Peyer's patch (tissue), 4 donors: ENCODE measurements at regions not wholly inside any gene's neighbourhood (a gene's known extent, or its start where the extent isn't known, plus 50 kb on each side); places are given as distances from the start of the nearest gene placed in this dataset.

Experiments
- CTCF ChIP-seq, 6 experiments: fragments of 450-650 bp in 4 of 6; fragments of 200-600 bp in 2 of 6; sonication (generic) in 1 of 6; IDR thresholded peaks; one replicate each; pipeline ENCODE4 v1.5.1; 2017 to 2019; ENCODE audit warnings: antibody characterized with exemption in 6 of 6, mild to moderate bottlenecking in 3 of 6, moderate library complexity in 1 of 6
- POLR2A ChIP-seq, 2 donors: fragments of 450-650 bp; IDR thresholded peaks; one replicate each; pipeline ENCODE4 v1.5.1; 2017; ENCODE audit warnings: antibody characterized with exemption in 2 of 2, mild to moderate bottlenecking in 2 of 2, moderate library complexity in 2 of 2

GRCh38 chr13:82822935-82823334, 1059.3 kb downstream of the SLITRK1 start:
- TF ChIP-seq CTCF (IDR thresholded peaks at IDR 0.05) (no peak), POLR2A (IDR thresholded peaks at IDR 0.05) (no peak)
